GM19351 (cell line): ENCODE measurements at regions not wholly inside any gene's neighbourhood (a gene's known extent, or its start where the extent isn't known, plus 50 kb on each side); places are given as distances from the start of the nearest gene placed in this dataset.

Experiments
- ATAC-seq: cut with Tn5 transposase; IDR thresholded peaks from one replicate; pipeline ENCODE4 v1.9.1; 2021; ENCODE audit warnings: mild to moderate bottlenecking, moderate library complexity; ENCODE audit not compliant: unreplicated experiment

GRCh38 chr6:16978686-16979085, 123.2 kb upstream of the STMND1 start:
- no peak for ATAC-seq

GRCh38 chr6:16976385-16977183, 125.3 kb upstream of the STMND1 start:
- no peak for ATAC-seq

- no peak for ATAC-seq
Observed at GRCh38 chr6:16974704-16975359, 127.0 kb upstream of the STMND1 start.

- no peak for ATAC-seq
Observed at GRCh38 chr6:16974387-16974673, 127.5 kb upstream of the STMND1 start.

- no peak for ATAC-seq
Observed at GRCh38 chr6:16973545-16974386, 128.1 kb upstream of the STMND1 start.

GRCh38 chr6:16973051-16973450, 128.8 kb upstream of the STMND1 start:
- ATAC-seq: no peak

GRCh38 chr6:16972535-16972934, 129.3 kb upstream of the STMND1 start:
- no peak for ATAC-seq

GRCh38 chr6:16969699-16970655, 131.9 kb upstream of the STMND1 start:
- no peak for ATAC-seq

- ATAC-seq: no peak
Observed at GRCh38 chr6:16968101-16968500, 133.7 kb upstream of the STMND1 start.

GRCh38 chr6:16967470-16967817, 134.4 kb upstream of the STMND1 start:
- no peak for ATAC-seq

- ATAC-seq: no peak
Observed at GRCh38 chr6:16966791-16967469, 134.9 kb upstream of the STMND1 start.

- no peak for ATAC-seq
Observed at GRCh38 chr6:16965689-16966088, 136.2 kb upstream of the STMND1 start.

GRCh38 chr6:16964553-16965499, 137.0 kb upstream of the STMND1 start:
- ATAC-seq: peak; percentile 92

- ATAC-seq: no peak
Observed at GRCh38 chr6:16961577-16961976, 140.3 kb upstream of the STMND1 start.

- ATAC-seq: no peak
Observed at GRCh38 chr6:16959789-16960188, 142.1 kb upstream of the STMND1 start.

- ATAC-seq: no peak
Observed at GRCh38 chr6:16956361-16956760, 145.5 kb upstream of the STMND1 start.

GRCh38 chr6:16955899-16956298, 146.0 kb upstream of the STMND1 start:
- ATAC-seq: no peak

- no peak for ATAC-seq
Observed at GRCh38 chr6:16953905-16954304, 147.9 kb upstream of the STMND1 start.

- no peak for ATAC-seq
Observed at GRCh38 chr6:16953446-16953845, 148.4 kb upstream of the STMND1 start.
